Upper lobe of left lung (tissue), 4 donors: ENCODE measurements at regions not wholly inside any gene's neighbourhood (a gene's known extent, or its start where the extent isn't known, plus 50 kb on each side); places are given as distances from the start of the nearest gene placed in this dataset.

Experiments used
- EP300 ChIP-seq, 4 donors: sonication (generic); formaldehyde crosslinking; IDR thresholded peaks; one replicate each; pipeline ENCODE4 v1.5.1; 2017; ENCODE audit warnings: antibody characterized with exemption in 4 of 4, control low read depth in 2 of 4
- POLR2A ChIP-seq, 4 donors: fragments of 450-650 bp; IDR thresholded peaks; one replicate each; pipeline ENCODE4 v1.5.1; 2016 to 2017; ENCODE audit warnings: antibody characterized with exemption in 4 of 4, mild to moderate bottlenecking in 2 of 4
- POLR2AphosphoS5 ChIP-seq, 2 donors: sonication (generic); formaldehyde crosslinking; IDR thresholded peaks; one replicate each; pipeline ENCODE4 v1.5.1; 2017; ENCODE audit warnings: antibody characterized with exemption in 2 of 2
- TF ChIP-seq, protein P1 (sequence below), 6 experiments: fragments of 450-650 bp in 4 of 6; fragments of 200-600 bp in 2 of 6; sonication (generic) in 2 of 6; IDR thresholded peaks; one replicate each; pipeline ENCODE4 v1.5.1; 2016 to 2019; ENCODE audit warnings: antibody characterized with exemption in 6 of 6

- TF ChIP-seq, protein P1, sequence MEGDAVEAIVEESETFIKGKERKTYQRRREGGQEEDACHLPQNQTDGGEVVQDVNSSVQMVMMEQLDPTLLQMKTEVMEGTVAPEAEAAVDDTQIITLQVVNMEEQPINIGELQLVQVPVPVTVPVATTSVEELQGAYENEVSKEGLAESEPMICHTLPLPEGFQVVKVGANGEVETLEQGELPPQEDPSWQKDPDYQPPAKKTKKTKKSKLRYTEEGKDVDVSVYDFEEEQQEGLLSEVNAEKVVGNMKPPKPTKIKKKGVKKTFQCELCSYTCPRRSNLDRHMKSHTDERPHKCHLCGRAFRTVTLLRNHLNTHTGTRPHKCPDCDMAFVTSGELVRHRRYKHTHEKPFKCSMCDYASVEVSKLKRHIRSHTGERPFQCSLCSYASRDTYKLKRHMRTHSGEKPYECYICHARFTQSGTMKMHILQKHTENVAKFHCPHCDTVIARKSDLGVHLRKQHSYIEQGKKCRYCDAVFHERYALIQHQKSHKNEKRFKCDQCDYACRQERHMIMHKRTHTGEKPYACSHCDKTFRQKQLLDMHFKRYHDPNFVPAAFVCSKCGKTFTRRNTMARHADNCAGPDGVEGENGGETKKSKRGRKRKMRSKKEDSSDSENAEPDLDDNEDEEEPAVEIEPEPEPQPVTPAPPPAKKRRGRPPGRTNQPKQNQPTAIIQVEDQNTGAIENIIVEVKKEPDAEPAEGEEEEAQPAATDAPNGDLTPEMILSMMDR (IDR thresholded peaks at IDR 0.05): no peak
- TF ChIP-seq POLR2A (IDR thresholded peaks at IDR 0.05): no peak
- TF ChIP-seq POLR2AphosphoS5 (IDR thresholded peaks at IDR 0.05): no peak
- no peak for TF ChIP-seq EP300 (IDR thresholded peaks at IDR 0.05)
These were observed 233.2 kb upstream of the PPP2R2D start for GRCh38 chr10:131667561-131667960.
